ENCODE measurements at regions not wholly inside any gene's neighbourhood (a gene's known extent, or its start where the extent isn't known, plus 50 kb on each side); places are given as distances from the start of the nearest gene placed in this dataset.

DNA sequence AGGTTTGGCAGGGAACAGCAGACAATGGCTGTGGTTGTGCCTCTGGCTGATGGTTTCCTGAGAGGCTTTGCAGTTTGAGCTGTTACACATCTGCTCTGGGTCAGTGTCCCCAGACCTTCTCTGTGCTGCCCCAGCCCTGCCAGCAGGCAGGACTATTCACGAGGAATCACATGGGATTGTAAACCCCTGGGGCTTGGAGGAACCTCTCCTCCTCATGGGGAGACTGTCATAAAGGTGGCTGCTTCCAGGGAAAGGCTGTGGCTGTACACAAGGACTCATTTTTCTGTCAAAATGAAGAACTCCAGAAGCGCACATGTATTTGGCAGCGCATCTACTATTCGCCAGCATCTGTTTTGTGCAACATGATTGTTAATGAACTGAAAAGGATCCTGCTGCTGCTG, 142.6 kb upstream of the CYP1B1 start:
- TF ChIP-seq, protein P1, sequence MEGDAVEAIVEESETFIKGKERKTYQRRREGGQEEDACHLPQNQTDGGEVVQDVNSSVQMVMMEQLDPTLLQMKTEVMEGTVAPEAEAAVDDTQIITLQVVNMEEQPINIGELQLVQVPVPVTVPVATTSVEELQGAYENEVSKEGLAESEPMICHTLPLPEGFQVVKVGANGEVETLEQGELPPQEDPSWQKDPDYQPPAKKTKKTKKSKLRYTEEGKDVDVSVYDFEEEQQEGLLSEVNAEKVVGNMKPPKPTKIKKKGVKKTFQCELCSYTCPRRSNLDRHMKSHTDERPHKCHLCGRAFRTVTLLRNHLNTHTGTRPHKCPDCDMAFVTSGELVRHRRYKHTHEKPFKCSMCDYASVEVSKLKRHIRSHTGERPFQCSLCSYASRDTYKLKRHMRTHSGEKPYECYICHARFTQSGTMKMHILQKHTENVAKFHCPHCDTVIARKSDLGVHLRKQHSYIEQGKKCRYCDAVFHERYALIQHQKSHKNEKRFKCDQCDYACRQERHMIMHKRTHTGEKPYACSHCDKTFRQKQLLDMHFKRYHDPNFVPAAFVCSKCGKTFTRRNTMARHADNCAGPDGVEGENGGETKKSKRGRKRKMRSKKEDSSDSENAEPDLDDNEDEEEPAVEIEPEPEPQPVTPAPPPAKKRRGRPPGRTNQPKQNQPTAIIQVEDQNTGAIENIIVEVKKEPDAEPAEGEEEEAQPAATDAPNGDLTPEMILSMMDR (IDR thresholded peaks at IDR 0.05) = no peak
- no peak for TF ChIP-seq POLR2A (IDR thresholded peaks at IDR 0.05)
